Gastroesophageal sphincter (tissue), 4 donors: ENCODE measurements at regions not wholly inside any gene's neighbourhood (a gene's known extent, or its start where the extent isn't known, plus 50 kb on each side); places are given as distances from the start of the nearest gene placed in this dataset.
"Not testable (repeated sequence)": the region's sequence is repeated elsewhere in the genome, so short reads cannot be mapped to it uniquely, and the experiment has no call there.

ENCODE experiments used
- ATAC-seq: fragments of 150-250 bp; one replicate; pipeline ENCODE4 v1.9.1; 2016; ENCODE audit warnings: mild to moderate bottlenecking, moderate library complexity
- H3K27ac ChIP-seq, 4 donors: fragments of 200-600 bp; sonication (generic) in 3 of 4; 1 replicate in 3 of 4; 2 replicates in 1 of 4; pipeline ENCODE4 v1.5.1; 2016 to 2019
- H3K27me3 ChIP-seq: fragments of 200-600 bp; sonication (generic); one replicate; pipeline ENCODE4 v1.5.1; 2019
- H3K36me3 ChIP-seq, 2 donors: fragments of 200-600 bp; sonication (generic); one replicate each; pipeline ENCODE4 v1.5.1; 2019; ENCODE audit warnings: control low read depth in 1 of 2
- H3K4me1 ChIP-seq, 3 donors: fragments of 200-600 bp; sonication (generic); 1 replicate in 2 of 3; 2 replicates in 1 of 3; pipeline ENCODE4 v1.5.1; 2016 to 2019; ENCODE audit warnings: control low read depth in 2 of 3
- H3K4me3 ChIP-seq, 2 donors: fragments of 200-600 bp; sonication (generic); one replicate each; pipeline ENCODE4 v1.5.1; 2019; ENCODE audit warnings: mild to moderate bottlenecking in 1 of 2, moderate library complexity in 1 of 2
- H3K9me3 ChIP-seq, 3 donors: fragments of 200-600 bp; sonication (generic); one replicate each; pipeline ENCODE4 v1.5.1; 2017 to 2019; ENCODE audit warnings: control low read depth in 2 of 3
- CTCF ChIP-seq, 4 experiments: fragments of 200-600 bp in 2 of 4; fragments of 450-650 bp in 2 of 4; sonication (generic) in 1 of 4; IDR thresholded peaks; one replicate each; pipeline ENCODE4 v1.5.1; 2017 to 2019; ENCODE audit warnings: antibody characterized with exemption in 4 of 4, mild to moderate bottlenecking in 2 of 4, moderate library complexity in 2 of 4
- EP300 ChIP-seq: sonication (generic); formaldehyde crosslinking; IDR thresholded peaks from one replicate; pipeline ENCODE4 v1.6.1; 2017; ENCODE audit warnings: antibody characterized with exemption, mild to moderate bottlenecking
- POLR2A ChIP-seq, 2 donors: fragments of 450-650 bp; IDR thresholded peaks; one replicate each; pipeline ENCODE4 v1.6.1; 2017; ENCODE audit warnings: antibody characterized with exemption in 2 of 2, mild to moderate bottlenecking in 2 of 2, moderate library complexity in 1 of 2
- POLR2AphosphoS5 ChIP-seq: sonication (generic); formaldehyde crosslinking; IDR thresholded peaks from one replicate; pipeline ENCODE4 v1.6.1; 2017; ENCODE audit warnings: antibody characterized with exemption
- WGBS, 2 donors: methylation state at CpG; one replicate each; pipeline ENCODE4 v1.1.5; 2018; ENCODE audit warnings: low coverage in 1 of 2; 5-methylcytosine and 5-hydroxymethylcytosine counted together

GRCh38 chr10:86586516-86586915, 64.9 kb upstream of the WAPL start:
- TF ChIP-seq POLR2A (IDR thresholded peaks at IDR 0.05) (no peak), EP300 (no peak)
- Histone ChIP-seq H3K36me3 (no peaks in the 10 kb centered on the region), H3K27me3 (no peaks in the 10 kb centered on the region), H3K27ac (no peak overlapping the region), H3K4me1 (peaks cover 0 to 10% (median 0%) of the 10 kb centered on the region in 3 donors), H3K4me3 (no peak overlapping the region), H3K9me3 (no peaks in the 10 kb centered on the region)
- no peak for ATAC-seq
- WGBS, 2 donors, result 62% methylated on average over 4 of the region's 4 CpGs; no CpG with 5 or more reads in 1 of the 2 donors

DNA sequence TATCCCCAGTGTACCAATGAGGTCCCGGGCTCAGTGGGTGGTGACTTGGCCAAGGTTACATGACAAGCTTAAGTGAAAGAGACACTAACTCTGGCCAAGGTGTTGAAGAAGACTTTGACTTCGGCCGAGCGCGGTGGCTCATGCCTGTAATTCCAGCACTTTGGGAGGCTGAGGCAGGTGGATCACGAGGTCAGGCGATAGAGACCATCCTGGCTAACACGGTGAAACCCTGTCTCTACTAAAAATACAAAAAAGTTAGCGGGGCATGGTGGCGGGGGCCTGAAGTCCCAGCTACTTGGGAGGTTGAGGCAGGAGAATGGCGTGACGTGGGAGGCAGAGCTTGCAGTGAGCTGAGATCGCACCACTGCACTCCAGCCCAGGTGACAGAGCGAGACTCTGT, 65.6 kb upstream of the OPN4 start:
- not testable (repeated sequence) for ATAC-seq, H3K27me3 ChIP-seq, H3K4me3 ChIP-seq, H3K9me3 ChIP-seq, H3K27ac ChIP-seq, H3K4me1 ChIP-seq, H3K36me3 ChIP-seq
- 78 to 90% methylated on average over 3 to 10 of the region's 14 CpGs for WGBS, 2 donors

GRCh38 chr10:86591436-86591835, 62.9 kb upstream of the OPN4 start:
- Histone ChIP-seq H3K4me1 (no peaks in the 10 kb centered on the region), H3K27me3 (no peaks in the 10 kb centered on the region), H3K36me3 (no peaks in the 10 kb centered on the region), H3K27ac (no peak overlapping the region), H3K9me3 (no peaks in the 10 kb centered on the region), H3K4me3 (no peak overlapping the region)
- 75 to 77% methylated on average over 2 to 4 of the region's 6 CpGs for WGBS, 2 donors
- TF ChIP-seq CTCF (IDR thresholded peaks at IDR 0.05) (no peak), POLR2A (IDR thresholded peaks at IDR 0.05) (no peak), POLR2AphosphoS5 (no peak), EP300 (no peak)
- no peak for ATAC-seq

DNA sequence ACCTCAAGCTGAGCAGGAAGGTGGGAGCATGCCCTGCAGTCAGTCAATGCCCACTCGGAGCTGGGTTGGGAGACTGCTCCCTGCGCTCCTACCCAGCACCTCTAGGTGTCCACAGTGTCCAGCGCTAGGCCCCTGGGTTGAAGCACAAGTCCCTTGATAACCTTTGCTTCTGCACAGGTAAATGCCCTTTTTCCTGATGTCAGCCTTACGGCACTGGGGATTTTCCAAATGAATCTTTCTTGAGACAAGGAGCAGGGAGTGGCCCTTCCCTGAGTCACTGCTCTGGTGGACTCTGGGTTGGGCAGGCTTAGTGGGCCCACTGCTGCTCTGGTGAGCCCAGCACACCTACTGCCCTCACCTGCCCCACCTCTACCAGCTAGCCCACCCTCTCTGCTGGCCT, 61.9 kb upstream of the OPN4 start:
- H3K36me3 ChIP-seq, result no peaks in the 10 kb centered on the region
- H3K4me1 ChIP-seq, result no peaks in the 10 kb centered on the region
- TF ChIP-seq CTCF (IDR thresholded peaks at IDR 0.05) (no peak), POLR2A (IDR thresholded peaks at IDR 0.05) (no peak), EP300 (no peak), POLR2AphosphoS5 (no peak)
- no peaks in the 10 kb centered on the region for H3K9me3 ChIP-seq
- no peaks in the 10 kb centered on the region for H3K27me3 ChIP-seq
- H3K27ac ChIP-seq, result no peak overlapping the region
- no peak for ATAC-seq
- H3K4me3 ChIP-seq, result no peak overlapping the region
- 68 to 100% methylated on average over 1 to 4 of the region's 4 CpGs for WGBS, 2 donors

- Histone ChIP-seq H3K36me3 (no peaks in the 10 kb centered on the region), H3K4me1 (no peaks in the 10 kb centered on the region), H3K27ac (no peak overlapping the region), H3K9me3 (no peaks in the 10 kb centered on the region), H3K27me3 (no peaks in the 10 kb centered on the region), H3K4me3 (no peak overlapping the region)
- WGBS, 2 donors, result 68 to 74% methylated on average over 5 of the region's 5 CpGs
- TF ChIP-seq POLR2A (IDR thresholded peaks at IDR 0.05), result no peak
- no peak for TF ChIP-seq POLR2AphosphoS5
- no peak for TF ChIP-seq EP300
- TF ChIP-seq CTCF (IDR thresholded peaks at IDR 0.05), result no peak
- no peak for ATAC-seq
These were observed 59.8 kb upstream of the OPN4 start for GRCh38 chr10:86594535-86594934.

DNA sequence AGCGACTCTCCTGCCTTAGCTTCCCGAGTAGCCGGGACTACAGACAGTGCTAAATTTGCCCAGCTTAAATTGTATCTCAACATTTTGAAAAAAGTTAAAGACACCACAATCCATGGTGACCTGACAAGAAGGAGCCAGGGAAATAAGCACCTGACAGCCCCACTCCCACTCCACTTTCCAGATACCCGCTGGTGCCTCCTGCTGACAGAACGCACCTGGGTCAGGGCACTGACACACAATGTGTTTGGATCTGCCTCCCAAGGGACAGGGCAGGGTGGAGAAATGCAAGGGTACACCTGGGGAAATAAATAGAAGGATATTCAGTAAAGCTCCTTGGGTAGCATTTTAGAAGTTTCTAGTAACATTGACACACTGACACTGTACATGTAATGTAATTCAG, 58.9 kb upstream of the OPN4 start:
- Histone ChIP-seq H3K4me3 (no peak overlapping the region), H3K36me3 (no peaks in the 10 kb centered on the region), H3K27ac (no peak overlapping the region), H3K9me3 (no peaks in the 10 kb centered on the region), H3K27me3 (no peaks in the 10 kb centered on the region), H3K4me1 (no peaks in the 10 kb centered on the region)
- 84 to 94% methylated on average over 3 of the region's 5 CpGs for WGBS, 2 donors
- TF ChIP-seq POLR2AphosphoS5 (no peak), POLR2A (IDR thresholded peaks at IDR 0.05) (no peak)
- no peak for ATAC-seq

- no peak overlapping the region for H3K27ac ChIP-seq
- H3K9me3 ChIP-seq, result no peaks in the 10 kb centered on the region
- no peaks in the 10 kb centered on the region for H3K27me3 ChIP-seq
- no peaks in the 10 kb centered on the region for H3K4me1 ChIP-seq
- WGBS, 2 donors, result 100% methylated on average over 1 of the region's 3 CpGs; no CpG with 5 or more reads in 1 of the 2 donors
- TF ChIP-seq CTCF (IDR thresholded peaks at IDR 0.05) (no peak), POLR2A (IDR thresholded peaks at IDR 0.05) (no peak), POLR2AphosphoS5 (no peak), EP300 (no peak)
- H3K36me3 ChIP-seq, result no peaks in the 10 kb centered on the region
- no peak overlapping the region for H3K4me3 ChIP-seq
- ATAC-seq, result no peak
These were observed 58.1 kb upstream of the OPN4 start for GRCh38 chr10:86596266-86596665.
